Lung (tissue), 11 donors: ENCODE measurements at regions not wholly inside any gene's neighbourhood (a gene's known extent, or its start where the extent isn't known, plus 50 kb on each side); places are given as distances from the start of the nearest gene placed in this dataset.

Experiments used
- ATAC-seq: fragments of 200-7000 bp; cut with Tn5 transposase; one replicate; pipeline ENCODE4 v1.9.1; 2020; ENCODE audit warnings: moderate number of reproducible peaks; ENCODE audit not compliant: insufficient read depth, low FRiP score
- DNase-seq, 3 donors: peaks; one replicate each; pipeline ENCODE4 v3.0.0-alpha.2; 2013 to 2017
- H3K27ac ChIP-seq, 2 donors: one replicate each; pipeline ENCODE4 v1.5.1; 2013; ENCODE audit warnings: mild to moderate bottlenecking in 2 of 2, moderate library complexity in 2 of 2, control low read depth in 1 of 2, inconsistent platforms in 1 of 2, low read depth in 1 of 2, low read length in 1 of 2
- H3K27me3 ChIP-seq, 3 donors: one replicate each; pipeline ENCODE4 v1.5.1; 2013; ENCODE audit warnings: low read length in 2 of 3; ENCODE audit not compliant: control insufficient read depth in 3 of 3, insufficient read depth in 3 of 3
- H3K36me3 ChIP-seq, 4 donors: one replicate each; pipeline ENCODE4 v1.5.1; 2013; ENCODE audit warnings: low read length in 4 of 4, mild to moderate bottlenecking in 1 of 4, moderate library complexity in 1 of 4; ENCODE audit not compliant: control insufficient read depth in 4 of 4, insufficient read depth in 4 of 4
- H3K4me1 ChIP-seq, 5 donors: one replicate each; pipeline ENCODE4 v1.5.1; 2013; ENCODE audit warnings: low read length in 5 of 5, mild to moderate bottlenecking in 2 of 5, moderate library complexity in 1 of 5; ENCODE audit not compliant: control insufficient read depth in 5 of 5, insufficient read depth in 5 of 5
- H3K4me3 ChIP-seq: one replicate; pipeline ENCODE4 v1.5.1; 2013; ENCODE audit warnings: mild to moderate bottlenecking, control low read depth, moderate library complexity
- H3K9ac ChIP-seq, 2 donors: one replicate each; pipeline ENCODE4 v1.5.1; 2013; ENCODE audit warnings: low read length in 2 of 2, control low read depth in 1 of 2; ENCODE audit not compliant: insufficient read depth in 1 of 2
- H3K9me3 ChIP-seq, 4 donors: one replicate each; pipeline ENCODE4 v1.5.1; 2013; ENCODE audit warnings: low read length in 3 of 4, mild to moderate bottlenecking in 1 of 4, moderate library complexity in 1 of 4; ENCODE audit not compliant: control insufficient read depth in 4 of 4, insufficient read depth in 3 of 4
- CTCF ChIP-seq: IDR thresholded peaks from 2 replicates; pipeline ENCODE4 v1.5.1; 2012; ENCODE audit warnings: mild to moderate bottlenecking; ENCODE audit errors: control extremely low read depth, extremely low read depth
- WGBS, 2 donors: extraction: QIAGEN DNeasy Blood & Tissue Kit; methylation state at CpG; one replicate each; pipeline ENCODE4 v1.1.7; 2013; 5-methylcytosine and 5-hydroxymethylcytosine counted together
- donor health status: control.
- donor health status: control.
- donor health status: Bipolar disorder and iron deficiency.
- donor health status: healthy.
- donor health status: DM: yes; HTN: yes; CAD: no.

GRCh38 chr18:56235481-56236013, 402.8 kb downstream of the TXNL1 start:
- Histone ChIP-seq H3K4me1 (peaks cover 0 to 7% (median 0%) of the 10 kb centered on the region in 5 donors), H3K36me3 (no peaks in the 10 kb centered on the region), H3K27ac (no peak overlapping the region), H3K4me3 (no peak overlapping the region), H3K9ac (no peak overlapping the region), H3K27me3 (no peaks in the 10 kb centered on the region), H3K9me3 (peaks cover 0 to 5% (median 2%) of the 10 kb centered on the region in 4 donors)
- WGBS, 2 donors: 18 to 37% methylated on average over 8 of the region's 8 CpGs
- ATAC-seq: no peak
- no peak for TF ChIP-seq CTCF
- DNase-seq: peak; percentile 28 to 44 (median 40)

- ATAC-seq (no peak), DNase-seq (no peak)
- no peak overlapping the region for H3K9ac ChIP-seq
- H3K9me3 ChIP-seq: peaks cover 0 to 5% (median 2%) of the 10 kb centered on the region in 4 donors
- no peak overlapping the region for H3K4me3 ChIP-seq
- no peaks in the 10 kb centered on the region for H3K36me3 ChIP-seq
- H3K27ac ChIP-seq: no peak overlapping the region
- H3K4me1 ChIP-seq: peaks cover 0 to 7% (median 0%) of the 10 kb centered on the region in 5 donors
- TF ChIP-seq CTCF: no peak
- 43 to 65% methylated on average over 6 of the region's 6 CpGs for WGBS, 2 donors
- no peaks in the 10 kb centered on the region for H3K27me3 ChIP-seq
These were observed 403.3 kb downstream of the TXNL1 start for GRCh38 chr18:56235071-56235470.

GRCh38 chr18:56233595-56233994, 404.8 kb downstream of the TXNL1 start:
- DNase-seq: no peak

More at GRCh38 chr18:56233595-56233994, 404.8 kb downstream of the TXNL1 start:
- TF ChIP-seq CTCF: no peak
- H3K4me1 ChIP-seq: peaks cover 0 to 7% (median 0%) of the 10 kb centered on the region in 5 donors
- no peak overlapping the region for H3K4me3 ChIP-seq
- H3K27me3 ChIP-seq: no peaks in the 10 kb centered on the region
- WGBS, 2 donors: 75 to 84% methylated on average over 2 of the region's 2 CpGs
- H3K36me3 ChIP-seq: no peaks in the 10 kb centered on the region
- peaks cover 0 to 5% (median 2%) of the 10 kb centered on the region in 4 donors for H3K9me3 ChIP-seq
- no peak overlapping the region for H3K9ac ChIP-seq
- no peak for ATAC-seq
- H3K27ac ChIP-seq: no peak overlapping the region
